ENCODE measurements at regions not wholly inside any gene's neighbourhood (a gene's known extent, or its start where the extent isn't known, plus 50 kb on each side); places are given as distances from the start of the nearest gene placed in this dataset.

- ATAC-seq = no peak
- 2% methylated on average over 12 of the region's 12 CpGs for whole genome bisulfite sequencing (ENCODE audit: insufficient coverage, low coverage, missing lambda C conversion rate)
- no TSS peak for BruUV-seq (replicated peaks)
- in situ Hi-C loops (cut with MboI) = no loop called here
- no peak overlapping the region for H3K4me2 ChIP-seq (ENCODE audit: insufficient read depth, low read length)
- CTCF ChIA-PET (ENCODE audit: low intra/inter-chr PET ratio) = no interaction called here
- no peaks in the 10 kb centered on the region for H3K9me1 ChIP-seq (ENCODE audit: control insufficient read depth, insufficient read depth, low read length)
- POLR2A ChIA-PET = interaction anchor here (0.6 to 1.2 kb wide), 2 partner anchors 13 to 737 kb away, joined by 3 to 4 read pairs; no protein-coding TSS in a partner anchor
- intact Hi-C loops (cut with micrococcal nuclease) = no loop called here
- H3K79me2 ChIP-seq (ENCODE audit: control insufficient read depth, insufficient read depth, low read length) = no peaks in the 10 kb centered on the region
- H3K36me3 ChIP-seq (ENCODE audit: control insufficient read depth, insufficient read depth, low read length) = no peaks in the 10 kb centered on the region
- H3K4me3 ChIP-seq = no peak overlapping the region
- no peaks in the 10 kb centered on the region for H3K9me3 ChIP-seq (replicated peaks; ENCODE audit: control insufficient read depth, insufficient read depth, low read depth, low read length)
- no peak overlapping the region for H3K27ac ChIP-seq (ENCODE audit: extremely low read depth, low read depth, low read length)
- peaks cover 0 to 8% of the 10 kb centered on the region in 2 experiments; a peak in 2 of 5 replicates for H3K4me1 ChIP-seq (replicated peaks in 1 of 2; ENCODE audit: control insufficient read depth in 2 of 2, insufficient read depth in 2 of 2, low read length in 2 of 2)
- H4K20me1 ChIP-seq (replicated peaks; ENCODE audit: control insufficient read depth, insufficient read depth, low read length) = no peaks in the 10 kb centered on the region; the same call in 1 of the 2 replicates
- no peak overlapping the region for H2AFZ ChIP-seq (ENCODE audit: low read depth, low read length)
- peaks cover 4 to 61% of the 10 kb centered on the region in 2 experiments; a peak in 4 of 5 replicates for H3K27me3 ChIP-seq (ENCODE audit: control insufficient read depth in 2 of 2, insufficient read depth in 2 of 2, low read length in 2 of 2)
- no peak for DNase-seq (ENCODE audit: extremely low read depth in 1 of 4, low spot score in 3 of 4)
- FAIRE-seq = no peak
- no peak overlapping the region for H3K9ac ChIP-seq (ENCODE audit: insufficient read depth in 1 of 2, low read depth in 2 of 2, low read length in 2 of 2)
- no peak for TF ChIP-seq TFAM (CRISPR knock-in tag; conservative IDR thresholded peaks at IDR 0.05)
- TF ChIP-seq CEBPZ (IDR thresholded peaks at IDR 0.05; ENCODE audit: borderline replicate concordance, low read depth, low read length) = no peak
- TF ChIP-seq CREB1 (IDR thresholded peaks at IDR 0.05) = no peak
- TF ChIP-seq CREB1 (CRISPR knock-in tag; IDR thresholded peaks at IDR 0.05) = no peak
- TF ChIP-seq NFE2L1 (tag; IDR thresholded peaks at IDR 0.05; ENCODE audit: borderline replicate concordance, low read depth) = no peak
- no peak for TF ChIP-seq ZFP1 (CRISPR knock-in tag; IDR thresholded peaks at IDR 0.05)
- no peak for TF ChIP-seq FOXA3 (CRISPR knock-in tag; conservative IDR thresholded peaks at IDR 0.05 in 1 of 2, IDR thresholded peaks at IDR 0.05 in 1 of 2)
- TF ChIP-seq ARID3A (IDR thresholded peaks at IDR 0.05; ENCODE audit: borderline replicate concordance, low read depth, low read length) = no peak
- no peak for TF ChIP-seq MXI1 (IDR thresholded peaks at IDR 0.05; ENCODE audit: low read depth, low read length)
- no peak for TF ChIP-seq BCLAF1 (IDR thresholded peaks at IDR 0.05; ENCODE audit: borderline replicate concordance in 1 of 2, control insufficient read depth in 1 of 2, low read depth in 2 of 2, low read length in 1 of 2)
These were observed 177.3 kb downstream of the URI1 start for GRCh38 chr19:30119180-30119908.

All from K562 (cell line).